ENCODE measurements at regions not wholly inside any gene's neighbourhood (a gene's known extent, or its start where the extent isn't known, plus 50 kb on each side); places are given as distances from the start of the nearest gene placed in this dataset.

DNA sequence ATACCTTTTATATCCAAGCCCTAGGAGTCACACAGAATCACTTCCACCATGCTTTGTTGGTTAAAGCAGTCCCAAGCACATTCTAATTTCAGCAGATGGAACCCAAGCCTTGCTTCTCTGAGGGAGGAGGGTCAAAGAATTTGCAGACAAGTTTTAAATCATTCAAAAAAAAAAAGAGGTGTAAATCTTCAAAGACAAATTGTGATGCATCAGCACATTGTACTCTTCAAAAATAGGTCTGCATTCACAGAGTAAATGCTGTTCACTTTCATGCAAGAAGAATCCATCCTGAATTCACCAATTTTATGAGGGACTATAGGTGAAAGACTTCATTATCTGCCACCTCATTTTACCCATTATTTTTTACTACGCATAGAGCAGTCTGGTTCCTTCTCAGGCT is 321.8 kb upstream of the PRDM1 start:
- DNase-seq (ENCODE audit: low read depth): no peak

- DNase-seq (ENCODE audit: low read depth): no peak
Observed at GRCh38 chr6:105763866-105764265, 322.3 kb upstream of the PRDM1 start.

DNA sequence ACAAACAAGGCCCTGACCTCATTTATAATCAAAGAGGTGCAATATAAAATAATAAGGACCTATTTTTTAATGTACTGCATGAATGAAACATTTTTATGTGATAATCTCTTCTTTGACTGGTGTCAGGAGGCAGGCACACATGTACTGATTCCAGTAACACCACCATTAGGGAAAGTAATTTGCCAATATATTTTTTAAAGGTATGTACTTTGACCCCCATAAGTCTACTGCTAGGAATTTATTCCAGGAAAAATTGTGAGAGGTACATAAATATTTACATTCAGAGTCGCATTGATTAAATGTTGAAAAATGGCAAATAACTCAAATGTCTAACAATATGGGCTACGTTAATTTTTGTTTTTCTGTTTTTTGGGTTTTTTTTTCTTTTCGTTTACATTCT is 325.4 kb upstream of the PRDM1 start:
- no peak for DNase-seq (ENCODE audit: low read depth)

DNA sequence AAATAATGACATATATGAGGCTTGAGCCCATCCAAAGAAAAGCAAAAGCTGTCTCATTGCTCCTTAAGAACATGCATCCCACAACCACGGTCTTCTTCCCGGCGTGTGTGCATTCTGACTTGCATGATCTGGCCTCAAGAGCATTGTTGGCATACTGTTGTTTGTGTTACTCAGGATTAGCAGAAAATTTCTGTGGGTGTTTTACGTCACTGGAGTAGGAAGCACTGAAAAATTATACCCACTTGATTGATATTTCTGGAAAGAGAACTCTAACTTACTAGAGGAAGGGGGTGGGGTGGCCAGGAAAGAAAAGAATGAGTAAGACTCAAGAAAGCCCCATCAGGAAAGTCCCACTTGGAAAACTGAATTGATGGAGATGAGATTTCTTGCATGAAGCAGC is 326.2 kb upstream of the PRDM1 start:
- DNase-seq (ENCODE audit: low read depth): no peak

DNA sequence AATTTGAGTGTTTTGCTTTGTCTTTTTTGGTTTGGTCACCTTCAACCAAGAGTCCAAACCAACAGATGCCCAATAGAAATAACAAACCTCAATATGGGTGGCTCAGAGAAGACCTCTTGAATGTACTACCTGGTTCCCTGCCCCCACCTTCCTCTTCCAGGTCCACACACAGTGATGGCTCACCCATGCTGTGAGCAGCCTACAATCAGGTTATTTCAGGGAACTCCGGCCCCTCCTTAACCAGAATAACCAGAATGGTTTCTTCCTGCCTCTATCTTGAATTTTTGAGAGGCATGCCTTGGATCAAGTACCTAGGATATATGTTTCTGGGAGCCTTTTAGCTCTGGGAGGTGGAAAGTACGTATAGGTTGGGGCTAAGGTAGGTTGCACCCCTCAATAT is 327.1 kb upstream of the PRDM1 start:
- no peak for DNase-seq (ENCODE audit: low read depth)

- DNase-seq (ENCODE audit: low read depth): no peak
Observed at GRCh38 chr6:105757512-105758200, 328.5 kb upstream of the PRDM1 start.

- no peak for DNase-seq (ENCODE audit: low read depth)
Observed at GRCh38 chr6:105755885-105756284, 330.3 kb upstream of the PRDM1 start.

GRCh38 chr6:105753620-105754211 is 332.4 kb upstream of the PRDM1 start:
- DNase-seq (ENCODE audit: low read depth): no peak

GRCh38 chr6:105753207-105753606 is 332.9 kb upstream of the PRDM1 start:
- DNase-seq (ENCODE audit: low read depth): no peak

- no peak for DNase-seq (ENCODE audit: low read depth)
Observed at GRCh38 chr6:105750089-105750488, 336.0 kb upstream of the PRDM1 start.

DNA sequence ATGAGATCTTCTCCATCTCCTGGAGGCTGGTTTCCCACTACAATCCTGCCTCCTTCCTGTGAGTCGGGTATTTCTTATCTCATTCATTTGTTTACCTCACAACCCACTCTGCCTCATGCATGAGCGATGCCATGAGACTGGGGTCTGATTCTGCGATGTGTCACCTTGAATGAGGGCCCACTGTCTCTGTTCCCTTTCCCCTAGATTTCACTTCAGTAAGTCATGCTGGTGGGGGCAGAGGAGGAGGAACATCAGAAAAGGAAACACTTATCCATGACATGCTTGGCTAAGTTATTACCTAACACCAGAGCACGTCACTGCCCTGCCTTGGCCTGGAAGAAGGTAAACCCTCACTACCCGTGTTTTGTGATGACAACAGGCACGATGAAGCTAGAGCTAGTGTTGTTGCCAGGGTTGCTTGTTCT is 337.4 kb upstream of the PRDM1 start:
- no peak for DNase-seq (ENCODE audit: low read depth)

DNA sequence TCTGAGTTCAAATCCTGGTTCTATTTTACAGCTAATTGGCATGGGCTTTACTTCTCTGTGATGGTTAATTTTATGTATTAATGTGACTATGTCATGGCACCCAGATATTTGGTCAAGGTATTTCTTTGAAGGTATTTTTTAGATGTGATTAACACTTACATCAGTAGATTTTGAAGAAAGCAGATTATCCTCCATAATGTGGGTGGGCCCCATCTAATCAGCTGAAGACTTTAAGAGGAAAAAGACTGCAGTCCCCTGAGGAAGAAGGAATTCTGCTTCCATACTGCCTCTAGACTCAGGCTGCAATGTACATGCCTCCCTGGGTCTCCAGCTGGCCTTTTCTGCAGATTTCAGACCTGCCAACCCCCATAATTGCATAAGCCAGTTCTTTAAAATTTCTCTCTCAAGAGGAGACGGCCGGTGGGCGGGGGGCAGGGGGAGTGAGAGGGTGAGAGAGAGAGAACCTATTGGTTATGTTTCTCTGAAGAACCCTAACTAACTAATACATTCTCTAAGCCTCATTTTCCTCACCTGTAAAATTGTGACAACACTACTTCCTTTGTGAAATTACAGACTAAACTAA is 338.2 kb upstream of the PRDM1 start:
- no peak for DNase-seq (ENCODE audit: low read depth)

DNA sequence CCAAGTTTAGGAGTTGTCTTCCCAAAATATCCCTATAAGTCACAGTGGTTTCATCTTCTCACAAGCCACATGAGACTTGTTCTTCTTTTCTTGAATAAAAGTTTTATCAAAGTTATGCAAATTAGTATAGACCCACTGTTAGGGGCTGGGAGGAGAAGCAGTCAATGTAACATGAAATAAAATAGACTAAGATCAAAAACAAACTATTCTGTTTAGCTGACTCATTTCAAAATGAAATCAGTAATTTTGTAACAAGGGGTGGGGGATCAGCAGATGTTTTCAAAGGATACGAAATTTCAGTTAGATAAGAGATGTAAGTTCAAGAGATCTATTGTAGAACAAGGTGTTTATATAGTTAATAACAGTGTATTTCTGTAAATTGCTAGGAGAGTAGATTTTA is 339.6 kb upstream of the PRDM1 start:
- DNase-seq (ENCODE audit: low read depth): no peak

DNA sequence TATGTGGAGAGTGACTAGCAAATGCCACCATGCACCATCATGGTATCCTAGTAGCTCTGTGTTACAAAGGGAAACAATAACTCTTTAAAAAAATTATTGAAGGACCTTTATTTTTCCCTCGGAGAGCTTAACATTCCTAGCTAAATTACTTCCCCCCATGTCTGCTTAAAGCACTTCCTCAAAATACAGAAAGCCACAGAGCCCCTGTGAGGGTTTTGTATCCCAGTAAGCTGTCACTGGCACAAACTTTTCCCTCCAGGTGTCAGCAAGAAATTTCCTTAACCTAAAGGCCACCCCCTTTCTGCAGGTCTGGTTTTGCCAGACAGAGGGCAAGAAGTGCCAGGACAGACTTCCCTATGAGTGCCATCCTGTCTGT is 340.0 kb upstream of the PRDM1 start:
- no peak for DNase-seq (ENCODE audit: low read depth)

DNA sequence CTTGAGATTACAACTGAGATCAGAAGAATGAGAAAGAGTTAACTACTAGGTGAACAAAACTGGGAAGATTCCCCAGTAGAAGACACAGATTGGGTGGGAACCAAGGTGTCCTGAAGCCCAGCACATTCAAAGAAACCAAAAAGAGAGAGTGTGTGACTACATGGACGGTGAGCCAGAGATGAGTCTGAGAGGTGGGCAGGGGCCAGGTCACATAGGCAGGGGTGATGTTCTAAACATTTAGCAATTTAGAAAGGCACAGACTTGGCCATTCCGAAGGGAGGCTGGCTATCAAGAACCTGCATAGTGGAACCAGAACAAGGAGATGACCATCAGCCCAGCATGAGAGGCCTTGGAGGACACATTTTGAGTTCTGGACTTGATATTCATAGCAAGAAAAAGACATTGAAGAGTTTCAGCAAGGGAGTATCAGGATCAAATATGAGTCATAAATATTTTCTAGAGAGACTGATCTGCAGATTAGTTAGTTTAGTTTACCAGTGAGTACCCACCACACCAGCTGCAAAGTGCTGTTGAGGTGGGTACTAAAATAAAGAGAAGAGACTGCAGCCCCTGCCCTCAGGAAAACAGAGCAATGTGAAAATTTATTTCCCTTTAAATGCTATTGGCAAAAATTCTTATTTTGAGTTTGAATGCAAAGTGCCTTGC is 340.5 kb upstream of the PRDM1 start:
- no peak for DNase-seq (ENCODE audit: low read depth)

DNA sequence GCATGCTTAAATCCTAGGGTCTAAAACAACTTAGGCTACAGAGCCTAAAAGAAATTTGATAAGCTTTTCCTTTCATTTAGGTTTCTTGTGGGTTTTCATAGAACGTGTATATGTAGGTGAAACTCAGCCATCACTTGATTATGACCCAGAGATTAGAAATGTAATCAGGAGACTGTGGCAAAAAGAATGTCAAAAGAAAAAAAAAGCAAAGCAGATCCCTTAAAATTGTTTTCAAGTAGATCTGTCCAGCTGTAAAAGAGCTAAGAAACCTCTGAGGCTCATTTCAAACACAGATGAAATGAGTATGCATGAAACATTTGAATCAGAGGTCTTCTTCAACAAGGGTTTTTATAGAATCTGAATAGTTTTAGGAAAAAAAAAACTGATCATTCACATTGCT is 341.3 kb upstream of the PRDM1 start:
- no peak for DNase-seq (ENCODE audit: low read depth)

DNA sequence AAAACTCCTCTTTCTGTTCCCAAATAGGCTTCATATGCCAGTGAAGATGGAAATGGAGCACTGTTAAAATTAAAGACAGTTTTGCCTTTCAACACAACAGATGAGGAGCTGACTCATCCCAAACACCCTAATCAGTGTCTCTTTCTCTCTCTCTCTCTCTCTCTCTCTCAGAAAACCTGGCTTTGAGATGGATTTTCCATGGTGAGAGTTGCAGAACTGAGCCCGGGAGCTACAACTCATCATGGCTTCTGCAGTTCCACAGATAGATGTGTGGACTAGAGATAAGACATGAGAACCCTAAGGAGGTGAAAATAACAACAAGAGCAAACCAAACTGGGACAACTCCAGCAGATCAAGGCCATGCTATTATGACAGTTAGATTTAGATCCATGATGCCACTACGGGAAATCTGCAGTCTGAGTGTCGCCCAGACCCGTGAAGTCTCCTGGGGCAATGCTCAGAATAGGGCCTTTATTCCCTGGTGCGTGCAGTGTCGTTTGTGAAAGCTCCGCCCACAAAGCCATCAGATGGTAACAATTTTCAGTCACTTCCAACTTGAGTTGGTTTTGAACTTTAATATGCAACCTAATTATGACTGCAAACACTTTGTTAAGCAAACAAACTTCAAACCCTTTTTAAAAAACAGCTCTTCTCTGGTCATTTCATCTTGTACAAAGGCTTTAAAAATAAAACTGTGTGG is 338.2 kb upstream of the PREP start:
- no peak for DNase-seq (ENCODE audit: low read depth)

- DNase-seq (ENCODE audit: low read depth): no peak
Observed at GRCh38 chr6:105739764-105740163, 336.9 kb upstream of the PREP start.

DNA sequence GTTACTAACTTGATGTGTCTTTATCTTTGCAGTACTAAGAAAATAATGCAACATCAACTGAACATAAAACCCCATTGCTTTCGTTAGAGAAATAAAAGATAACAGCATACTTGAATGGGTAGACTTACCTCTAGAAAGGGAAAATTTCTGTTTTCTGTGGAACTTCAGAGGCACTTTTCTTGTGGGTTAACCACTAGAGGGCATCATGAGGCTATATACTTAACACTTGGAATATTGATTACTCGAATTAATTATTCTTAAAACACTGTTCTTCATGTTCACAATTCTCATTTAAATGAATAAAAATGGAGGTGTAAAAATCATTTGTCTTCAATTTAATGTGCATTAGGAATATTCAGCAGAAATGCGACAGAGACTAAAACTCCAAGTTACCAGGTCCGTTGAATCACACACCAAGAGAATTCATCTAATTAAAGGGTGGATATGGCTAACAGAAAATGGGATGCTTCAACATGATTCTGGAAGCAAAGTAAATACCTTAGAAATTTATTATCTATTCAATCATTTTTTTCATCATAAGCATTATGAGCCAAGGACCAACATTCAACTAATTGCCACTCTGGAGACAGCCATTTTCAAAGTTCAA is 330.8 kb upstream of the PREP start:
- no peak for DNase-seq (ENCODE audit: low read depth)

GRCh38 chr6:105728995-105729394 is 326.1 kb upstream of the PREP start:
- DNase-seq (ENCODE audit: low read depth): no peak

GRCh38 chr6:105726902-105727655 is 324.2 kb upstream of the PREP start:
- DNase-seq (ENCODE audit: low read depth): no peak

GRCh38 chr6:105714846-105715245 is 312.0 kb upstream of the PREP start:
- DNase-seq (ENCODE audit: low read depth): no peak

All from activated T-cell treated with anti-CD3 and anti-CD28 coated beads for 48 hours (primary cell).